ENCODE measurements at regions not wholly inside any gene's neighbourhood (a gene's known extent, or its start where the extent isn't known, plus 50 kb on each side); places are given as distances from the start of the nearest gene placed in this dataset.

DNA sequence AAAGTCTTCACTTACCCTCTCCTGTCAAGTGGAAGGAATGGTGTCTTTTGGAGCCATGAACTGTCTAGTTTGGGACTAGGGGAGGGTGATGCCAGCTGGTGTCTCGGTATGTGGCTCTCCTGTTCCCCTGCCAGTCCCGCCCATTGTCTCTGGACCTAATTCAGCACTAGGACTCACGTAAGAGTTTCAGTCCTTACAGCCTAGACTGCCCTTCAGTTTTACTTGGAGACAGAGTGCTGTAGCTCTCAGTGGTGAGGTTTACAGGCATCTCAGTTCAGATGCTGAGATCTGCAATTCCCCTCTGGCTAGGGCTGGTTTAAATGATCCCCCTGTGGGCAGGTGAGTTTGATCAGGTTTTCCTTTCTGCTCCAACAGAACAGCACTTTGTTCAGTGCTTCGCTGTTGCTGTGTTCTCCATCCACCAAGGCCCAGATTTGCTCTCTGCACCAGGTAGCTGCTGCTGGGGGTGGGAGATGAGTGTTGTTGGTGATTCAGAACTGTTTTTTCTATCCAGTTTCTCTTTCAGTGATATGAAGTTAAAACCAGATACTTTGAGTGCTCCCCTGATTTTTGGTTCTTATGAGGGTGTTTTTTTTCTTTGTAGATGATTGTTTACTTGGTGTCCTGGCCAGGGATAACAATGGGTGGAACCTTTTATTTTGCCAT lies 198.3 kb upstream of the RNPC3 start:
- BruUV-seq (replicated peaks) = no TSS peak
- H4K20me1 ChIP-seq (ENCODE audit: control insufficient read depth, insufficient read depth) = no peaks in the 10 kb centered on the region
- no peak overlapping the region for H3K4me3 ChIP-seq
- H3K9me3 ChIP-seq (replicated peaks; ENCODE audit: control insufficient read depth, insufficient read depth, low read length) = no peaks in the 10 kb centered on the region
- 18% methylated on average over 4 of the region's 4 CpGs for WGBS (ENCODE audit: insufficient coverage, insufficient replicate concordance, low lambda C conversion rate, missing lambda C conversion rate)
- no peaks in the 10 kb centered on the region for H3K27me3 ChIP-seq (replicated peaks in 1 of 2; ENCODE audit: control insufficient read depth in 2 of 2, insufficient read depth in 2 of 2, low read length in 1 of 2)
- in situ Hi-C loops (cut with MboI) (no loop called here), intact Hi-C loops (cut with micrococcal nuclease; ENCODE audit: unreplicated experiment) (no loop called here)
- no peak for DNase-seq (ENCODE audit: low read depth, low spot score)
- H3K79me2 ChIP-seq (ENCODE audit: control insufficient read depth, insufficient read depth, low read length) = no peaks in the 10 kb centered on the region
- peak; percentile 39; the same call in 1 of the 2 replicates for TF ChIP-seq JUNB (IDR thresholded peaks at IDR 0.05)
- no peak for TF ChIP-seq ZNF24 (IDR thresholded peaks at IDR 0.05)
- no peak for FAIRE-seq
- no peak overlapping the region for H2AFZ ChIP-seq (ENCODE audit: control insufficient read depth, low read depth, low read length)
- H3K4me1 ChIP-seq (ENCODE audit: control insufficient read depth, insufficient read depth, low read length) = no peaks in the 10 kb centered on the region
- no peak overlapping the region for H3K9ac ChIP-seq (ENCODE audit: control insufficient read depth, insufficient read depth, low read length)
- ATAC-seq = peak; percentile 28; the same call in 1 of the 3 replicates
- ChIA-PET RAD21 (ENCODE audit: unreplicated experiment) (interaction anchor here (0.7 kb wide), 1 partner anchor 188 kb away, joined by 3 read pairs; no protein-coding TSS in a partner anchor), CTCF (no interaction called here), POLR2A (interaction anchor here (0.8 kb wide), 1 partner anchor 14 kb away, joined by 3 read pairs; no protein-coding TSS in a partner anchor), SMC1A (ENCODE audit: uncharacterized antibody, unreplicated experiment) (interaction anchor here (1.3 to 1.9 kb wide), 2 partner anchors 15 to 26 kb away, joined by 3 to 8 read pairs; no protein-coding TSS in a partner anchor)
- no peak overlapping the region for H3K27ac ChIP-seq (ENCODE audit: control insufficient read depth, insufficient read depth)
- no peaks in the 10 kb centered on the region for H3K36me3 ChIP-seq (ENCODE audit: control insufficient read depth in 2 of 2, insufficient read depth in 2 of 2, low read length in 1 of 2)
- H3K4me2 ChIP-seq (ENCODE audit: control insufficient read depth, insufficient read depth) = no peak overlapping the region

DNA sequence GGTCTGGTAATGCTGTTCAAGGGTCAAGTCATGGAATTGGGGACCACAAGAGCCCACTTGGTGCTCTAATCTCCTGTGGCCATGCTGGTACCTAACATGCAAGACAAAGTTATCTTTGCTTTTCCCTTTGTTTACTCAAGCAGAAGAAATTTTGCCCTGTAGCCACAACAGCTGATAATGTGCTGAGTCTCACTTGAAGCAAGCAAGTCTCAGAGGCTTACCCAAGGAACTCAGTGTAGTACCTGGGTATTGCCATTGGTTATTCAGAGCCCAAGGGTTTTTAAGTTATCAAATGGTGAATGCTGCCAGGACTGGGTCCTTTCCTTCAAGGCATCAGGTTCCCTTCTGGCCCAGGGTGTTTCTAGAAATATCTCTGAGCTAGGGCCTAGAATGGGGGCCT lies 198.9 kb upstream of the RNPC3 start:
- DNase-seq (ENCODE audit: low read depth, low spot score) (no peak), ATAC-seq (no peak), FAIRE-seq (no peak)
- Histone ChIP-seq H3K9me3 (replicated peaks; ENCODE audit: control insufficient read depth, insufficient read depth, low read length) (no peaks in the 10 kb centered on the region), H3K27ac (ENCODE audit: control insufficient read depth, insufficient read depth) (no peak overlapping the region), H3K27me3 (replicated peaks in 1 of 2; ENCODE audit: control insufficient read depth in 2 of 2, insufficient read depth in 2 of 2, low read length in 1 of 2) (no peaks in the 10 kb centered on the region), H3K4me2 (ENCODE audit: control insufficient read depth, insufficient read depth) (no peak overlapping the region), H3K9ac (ENCODE audit: control insufficient read depth, insufficient read depth, low read length) (no peak overlapping the region), H3K36me3 (ENCODE audit: control insufficient read depth in 2 of 2, insufficient read depth in 2 of 2, low read length in 1 of 2) (no peaks in the 10 kb centered on the region), H3K79me2 (ENCODE audit: control insufficient read depth, insufficient read depth, low read length) (no peaks in the 10 kb centered on the region), H3K4me3 (no peak overlapping the region), H2AFZ (ENCODE audit: control insufficient read depth, low read depth, low read length) (no peak overlapping the region), H3K4me1 (ENCODE audit: control insufficient read depth, insufficient read depth, low read length) (no peaks in the 10 kb centered on the region), H4K20me1 (ENCODE audit: control insufficient read depth, insufficient read depth) (no peaks in the 10 kb centered on the region)
- ChIA-PET SMC1A (ENCODE audit: uncharacterized antibody, unreplicated experiment) (no interaction called here), CTCF (no interaction called here), RAD21 (ENCODE audit: unreplicated experiment) (interaction anchor here (0.7 kb wide), 1 partner anchor 188 kb away, joined by 3 read pairs; no protein-coding TSS in a partner anchor), POLR2A (no interaction called here)
- no TSS peak for BruUV-seq (replicated peaks)
- intact Hi-C loops (cut with micrococcal nuclease; ENCODE audit: unreplicated experiment) (no loop called here), in situ Hi-C loops (cut with MboI) (no loop called here)
- TF ChIP-seq MEF2B (IDR thresholded peaks at IDR 0.05; ENCODE audit: partially characterized antibody, poor library complexity, severe bottlenecking) (no peak), CBX3 (IDR thresholded peaks at IDR 0.05; ENCODE audit: borderline replicate concordance, low read depth) (no peak), MYC (IDR thresholded peaks at IDR 0.05; ENCODE audit: insufficient read depth, insufficient read length, insufficient replicate concordance, low read length, severe bottlenecking) (no peak), PML (IDR thresholded peaks at IDR 0.05; ENCODE audit: low read length) (no peak), CHD2 (IDR thresholded peaks at IDR 0.05; ENCODE audit: borderline replicate concordance, low read depth, low read length) (no peak)
- TF ChIP-seq, protein P1, sequence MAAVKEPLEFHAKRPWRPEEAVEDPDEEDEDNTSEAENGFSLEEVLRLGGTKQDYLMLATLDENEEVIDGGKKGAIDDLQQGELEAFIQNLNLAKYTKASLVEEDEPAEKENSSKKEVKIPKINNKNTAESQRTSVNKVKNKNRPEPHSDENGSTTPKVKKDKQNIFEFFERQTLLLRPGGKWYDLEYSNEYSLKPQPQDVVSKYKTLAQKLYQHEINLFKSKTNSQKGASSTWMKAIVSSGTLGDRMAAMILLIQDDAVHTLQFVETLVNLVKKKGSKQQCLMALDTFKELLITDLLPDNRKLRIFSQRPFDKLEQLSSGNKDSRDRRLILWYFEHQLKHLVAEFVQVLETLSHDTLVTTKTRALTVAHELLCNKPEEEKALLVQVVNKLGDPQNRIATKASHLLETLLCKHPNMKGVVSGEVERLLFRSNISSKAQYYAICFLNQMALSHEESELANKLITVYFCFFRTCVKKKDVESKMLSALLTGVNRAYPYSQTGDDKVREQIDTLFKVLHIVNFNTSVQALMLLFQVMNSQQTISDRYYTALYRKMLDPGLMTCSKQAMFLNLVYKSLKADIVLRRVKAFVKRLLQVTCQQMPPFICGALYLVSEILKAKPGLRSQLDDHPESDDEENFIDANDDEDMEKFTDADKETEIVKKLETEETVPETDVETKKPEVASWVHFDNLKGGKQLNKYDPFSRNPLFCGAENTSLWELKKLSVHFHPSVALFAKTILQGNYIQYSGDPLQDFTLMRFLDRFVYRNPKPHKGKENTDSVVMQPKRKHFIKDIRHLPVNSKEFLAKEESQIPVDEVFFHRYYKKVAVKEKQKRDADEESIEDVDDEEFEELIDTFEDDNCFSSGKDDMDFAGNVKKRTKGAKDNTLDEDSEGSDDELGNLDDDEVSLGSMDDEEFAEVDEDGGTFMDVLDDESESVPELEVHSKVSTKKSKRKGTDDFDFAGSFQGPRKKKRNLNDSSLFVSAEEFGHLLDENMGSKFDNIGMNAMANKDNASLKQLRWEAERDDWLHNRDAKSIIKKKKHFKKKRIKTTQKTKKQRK (IDR thresholded peaks at IDR 0.05; ENCODE audit: low read depth, low read length) = no peak
